ENCODE measurements at regions not wholly inside any gene's neighbourhood (a gene's known extent, or its start where the extent isn't known, plus 50 kb on each side); places are given as distances from the start of the nearest gene placed in this dataset.

DNA sequence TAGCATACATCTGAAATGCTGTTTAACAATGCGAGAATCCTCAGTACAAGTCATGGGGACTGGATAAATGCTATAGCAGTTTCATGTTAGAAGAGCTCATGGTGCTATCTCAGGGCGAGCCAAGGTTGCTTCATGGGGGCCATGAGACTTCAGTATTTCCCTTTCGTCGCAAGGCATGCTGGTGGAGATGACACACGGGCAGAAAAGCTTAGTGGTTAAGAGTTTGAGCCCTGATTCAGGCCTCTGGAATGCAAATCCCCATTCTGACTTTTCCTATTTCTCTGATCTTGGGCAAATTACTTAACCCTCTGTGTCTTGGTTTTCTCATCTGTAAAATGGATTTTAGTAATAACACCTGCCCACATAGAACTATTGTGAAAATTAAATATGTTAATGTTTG, 57.4 kb upstream of the EPHA4 start:
- peak overlapping the region; percentile 26 for H2AFZ ChIP-seq (ENCODE audit: low read depth, low read length, poor library complexity, severe bottlenecking)
- DNase-seq (ENCODE audit: low read depth, low spot score) (peak; percentile 8), ATAC-seq (peak; percentile 73; the same call in 1 of the 2 replicates)
- no peak overlapping the region for H3K27ac ChIP-seq (ENCODE audit: low read depth, low read length)
- H3K4me2 ChIP-seq (ENCODE audit: low read length) = peak overlapping the region; percentile 22; the same call in 1 of the 2 replicates
- no peaks in the 10 kb centered on the region for H3K27me3 ChIP-seq (ENCODE audit: insufficient read depth, low read length)
- ChIA-PET RAD21 (ENCODE audit: low non-redundant PET in 1 of 2, low total read pairs in 2 of 2, uncharacterized antibody in 2 of 2, unreplicated experiment in 2 of 2) (no interaction called here), CTCF (no interaction called here), POLR2A (no interaction called here)
- TF ChIP-seq ZNF274 (IDR thresholded peaks at IDR 0.05; ENCODE audit: low read depth, low read length) (no peak), FOSL1 (IDR thresholded peaks at IDR 0.05; ENCODE audit: low read depth) (0 out of 2 replicates have a peak, but pooled peaks have one; percentile 16), JUND (IDR thresholded peaks at IDR 0.05) (peak; percentile 20; the same call in 1 of the 2 replicates)
- no peaks in the 10 kb centered on the region for H3K9me3 ChIP-seq (ENCODE audit: control insufficient read depth in 1 of 2, insufficient read depth in 1 of 2, low read depth in 1 of 2, low read length in 2 of 2)
- intact Hi-C loops (cut with micrococcal nuclease) = no loop called here
- H3K4me1 ChIP-seq (ENCODE audit: control insufficient read depth in 1 of 2, insufficient read depth in 2 of 2, low read length in 2 of 2) = peaks cover 0 to 9% of the 10 kb centered on the region in 2 experiments; a peak in 1 of 4 replicates
- H3K79me2 ChIP-seq (ENCODE audit: insufficient read depth, low read length) = no peaks in the 10 kb centered on the region
- no peak overlapping the region for H3K9ac ChIP-seq (ENCODE audit: low read length)
- H3K4me3 ChIP-seq (replicated peaks in 1 of 2; ENCODE audit: low read depth in 1 of 2, low read length in 2 of 2) = no peak overlapping the region
- H3K36me3 ChIP-seq (ENCODE audit: control insufficient read depth in 1 of 2, insufficient read depth in 2 of 2, low read length in 2 of 2) = no peaks in the 10 kb centered on the region
- H4K20me1 ChIP-seq (ENCODE audit: insufficient read depth) = no peaks in the 10 kb centered on the region
- BruUV-seq (replicated peaks) = no TSS peak
- no peaks in the 10 kb centered on the region for H3K9me2 ChIP-seq (ENCODE audit: insufficient read depth)

DNA sequence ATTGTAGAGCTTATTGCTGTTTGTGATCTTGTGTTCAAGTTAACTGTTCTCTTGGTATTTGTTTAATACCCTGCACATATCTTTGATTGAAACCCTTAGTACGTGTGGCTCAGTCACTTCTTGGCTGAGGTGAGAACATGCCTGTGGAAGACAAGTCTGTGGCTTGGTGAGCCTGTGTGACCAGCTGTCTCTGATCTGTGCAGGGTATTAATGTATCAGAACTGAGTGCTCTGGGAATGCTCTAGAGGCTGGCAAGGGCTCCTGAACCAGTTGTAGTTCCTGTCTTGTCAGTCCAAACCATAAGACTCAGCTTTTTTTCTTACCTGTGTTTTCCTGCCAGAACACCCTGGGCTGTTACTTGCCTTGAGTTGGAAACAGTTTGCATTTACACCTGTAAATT, 52.4 kb upstream of the EPHA4 start:
- ChIA-PET POLR2A (no interaction called here), RAD21 (ENCODE audit: low non-redundant PET in 1 of 2, low total read pairs in 2 of 2, uncharacterized antibody in 2 of 2, unreplicated experiment in 2 of 2) (no interaction called here), CTCF (no interaction called here)
- intact Hi-C loops (cut with micrococcal nuclease) = no loop called here
- BruUV-seq (replicated peaks) = no TSS peak
- no peak for ATAC-seq
- Histone ChIP-seq H3K27ac (ENCODE audit: low read depth, low read length) (no peak overlapping the region), H3K4me1 (ENCODE audit: control insufficient read depth in 1 of 2, insufficient read depth in 2 of 2, low read length in 2 of 2) (peaks cover 0 to 5% of the 10 kb centered on the region in 2 experiments; a peak in 1 of 4 replicates), H3K9me3 (ENCODE audit: control insufficient read depth in 1 of 2, insufficient read depth in 1 of 2, low read depth in 1 of 2, low read length in 2 of 2) (no peaks in the 10 kb centered on the region), H3K79me2 (ENCODE audit: insufficient read depth, low read length) (no peaks in the 10 kb centered on the region), H3K27me3 (ENCODE audit: insufficient read depth, low read length) (no peaks in the 10 kb centered on the region), H3K4me3 (replicated peaks in 1 of 2; ENCODE audit: low read depth in 1 of 2, low read length in 2 of 2) (no peak overlapping the region), H4K20me1 (ENCODE audit: insufficient read depth) (no peaks in the 10 kb centered on the region), H2AFZ (ENCODE audit: low read depth, low read length, poor library complexity, severe bottlenecking) (no peak overlapping the region), H3K36me3 (ENCODE audit: control insufficient read depth in 1 of 2, insufficient read depth in 2 of 2, low read length in 2 of 2) (no peaks in the 10 kb centered on the region), H3K9me2 (ENCODE audit: insufficient read depth) (no peaks in the 10 kb centered on the region), H3K4me2 (ENCODE audit: low read length) (no peak overlapping the region), H3K9ac (ENCODE audit: low read length) (no peak overlapping the region)
- DNase-seq (ENCODE audit: low read depth, low spot score) = no peak
- TF ChIP-seq ZFX (IDR thresholded peaks at IDR 0.05) (no peak), YY1 (IDR thresholded peaks at IDR 0.05; ENCODE audit: extremely low read depth, insufficient replicate concordance, low read depth, low read length) (no peak), RAD21 (IDR thresholded peaks at IDR 0.05; ENCODE audit: low read depth) (no peak), SIN3A (IDR thresholded peaks at IDR 0.05; ENCODE audit: low read depth) (no peak), ELF1 (IDR thresholded peaks at IDR 0.05; ENCODE audit: borderline replicate concordance, low read depth) (no peak), FOSL1 (IDR thresholded peaks at IDR 0.05; ENCODE audit: low read depth) (no peak), CEBPB (IDR thresholded peaks at IDR 0.05; ENCODE audit: low read depth) (no peak), TCF7L2 (IDR thresholded peaks at IDR 0.05; ENCODE audit: borderline replicate concordance, extremely low read depth, insufficient read depth, insufficient read length) (no peak), SP1 (IDR thresholded peaks at IDR 0.05; ENCODE audit: low read depth) (no peak), JUND (IDR thresholded peaks at IDR 0.05) (no peak), CBX3 (IDR thresholded peaks at IDR 0.05; ENCODE audit: low read depth) (no peak), POLR2A (IDR thresholded peaks at IDR 0.05; ENCODE audit: borderline replicate concordance, extremely low read depth, insufficient read depth, insufficient read length) (no peak), ZNF274 (IDR thresholded peaks at IDR 0.05; ENCODE audit: low read depth, low read length) (no peak), SRF (IDR thresholded peaks at IDR 0.05; ENCODE audit: low read depth) (no peak), POLR2AphosphoS5 (IDR thresholded peaks at IDR 0.05; ENCODE audit: low read depth, low read length) (no peak), EZH2phosphoT487 (IDR thresholded peaks at IDR 0.05; ENCODE audit: borderline replicate concordance) (no peak)
- TF ChIP-seq, protein P1, sequence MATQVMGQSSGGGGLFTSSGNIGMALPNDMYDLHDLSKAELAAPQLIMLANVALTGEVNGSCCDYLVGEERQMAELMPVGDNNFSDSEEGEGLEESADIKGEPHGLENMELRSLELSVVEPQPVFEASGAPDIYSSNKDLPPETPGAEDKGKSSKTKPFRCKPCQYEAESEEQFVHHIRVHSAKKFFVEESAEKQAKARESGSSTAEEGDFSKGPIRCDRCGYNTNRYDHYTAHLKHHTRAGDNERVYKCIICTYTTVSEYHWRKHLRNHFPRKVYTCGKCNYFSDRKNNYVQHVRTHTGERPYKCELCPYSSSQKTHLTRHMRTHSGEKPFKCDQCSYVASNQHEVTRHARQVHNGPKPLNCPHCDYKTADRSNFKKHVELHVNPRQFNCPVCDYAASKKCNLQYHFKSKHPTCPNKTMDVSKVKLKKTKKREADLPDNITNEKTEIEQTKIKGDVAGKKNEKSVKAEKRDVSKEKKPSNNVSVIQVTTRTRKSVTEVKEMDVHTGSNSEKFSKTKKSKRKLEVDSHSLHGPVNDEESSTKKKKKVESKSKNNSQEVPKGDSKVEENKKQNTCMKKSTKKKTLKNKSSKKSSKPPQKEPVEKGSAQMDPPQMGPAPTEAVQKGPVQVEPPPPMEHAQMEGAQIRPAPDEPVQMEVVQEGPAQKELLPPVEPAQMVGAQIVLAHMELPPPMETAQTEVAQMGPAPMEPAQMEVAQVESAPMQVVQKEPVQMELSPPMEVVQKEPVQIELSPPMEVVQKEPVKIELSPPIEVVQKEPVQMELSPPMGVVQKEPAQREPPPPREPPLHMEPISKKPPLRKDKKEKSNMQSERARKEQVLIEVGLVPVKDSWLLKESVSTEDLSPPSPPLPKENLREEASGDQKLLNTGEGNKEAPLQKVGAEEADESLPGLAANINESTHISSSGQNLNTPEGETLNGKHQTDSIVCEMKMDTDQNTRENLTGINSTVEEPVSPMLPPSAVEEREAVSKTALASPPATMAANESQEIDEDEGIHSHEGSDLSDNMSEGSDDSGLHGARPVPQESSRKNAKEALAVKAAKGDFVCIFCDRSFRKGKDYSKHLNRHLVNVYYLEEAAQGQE (IDR thresholded peaks at IDR 0.05; ENCODE audit: low read depth) = no peak
- TF ChIP-seq, protein P2, sequence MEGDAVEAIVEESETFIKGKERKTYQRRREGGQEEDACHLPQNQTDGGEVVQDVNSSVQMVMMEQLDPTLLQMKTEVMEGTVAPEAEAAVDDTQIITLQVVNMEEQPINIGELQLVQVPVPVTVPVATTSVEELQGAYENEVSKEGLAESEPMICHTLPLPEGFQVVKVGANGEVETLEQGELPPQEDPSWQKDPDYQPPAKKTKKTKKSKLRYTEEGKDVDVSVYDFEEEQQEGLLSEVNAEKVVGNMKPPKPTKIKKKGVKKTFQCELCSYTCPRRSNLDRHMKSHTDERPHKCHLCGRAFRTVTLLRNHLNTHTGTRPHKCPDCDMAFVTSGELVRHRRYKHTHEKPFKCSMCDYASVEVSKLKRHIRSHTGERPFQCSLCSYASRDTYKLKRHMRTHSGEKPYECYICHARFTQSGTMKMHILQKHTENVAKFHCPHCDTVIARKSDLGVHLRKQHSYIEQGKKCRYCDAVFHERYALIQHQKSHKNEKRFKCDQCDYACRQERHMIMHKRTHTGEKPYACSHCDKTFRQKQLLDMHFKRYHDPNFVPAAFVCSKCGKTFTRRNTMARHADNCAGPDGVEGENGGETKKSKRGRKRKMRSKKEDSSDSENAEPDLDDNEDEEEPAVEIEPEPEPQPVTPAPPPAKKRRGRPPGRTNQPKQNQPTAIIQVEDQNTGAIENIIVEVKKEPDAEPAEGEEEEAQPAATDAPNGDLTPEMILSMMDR (IDR thresholded peaks at IDR 0.05 in 2 of 3, conservative IDR thresholded peaks at IDR 0.05 in 1 of 3; ENCODE audit: borderline replicate concordance in 1 of 3, insufficient read depth in 1 of 3, low read depth in 2 of 3, low read length in 2 of 3) = no peak

Measured in HCT116 (cell line).